Activated CD8-positive, alpha-beta memory T cell treated with anti-CD3 and anti-CD28 coated beads, Interleukin-2, amount 50 U/mL, for 4 hours (primary cell): ENCODE measurements at regions not wholly inside any gene's neighbourhood (a gene's known extent, or its start where the extent isn't known, plus 50 kb on each side); places are given as distances from the start of the nearest gene placed in this dataset.
A peak's percentile ranks its signal among the peaks of the same experiment; 100 is the strongest.

Experiments
- DNase-seq: peaks from one replicate; pipeline ENCODE4 v3.0.0-alpha.2; 2020

GRCh38 chr21:31564439-31564838, 95.1 kb upstream of the SOD1 start:
- no peak for DNase-seq

- no peak for DNase-seq
Observed at GRCh38 chr21:31560479-31560878, 99.0 kb upstream of the SOD1 start.

GRCh38 chr21:31559368-31560119, 99.9 kb upstream of the SOD1 start:
- DNase-seq = peak; percentile 92

- DNase-seq = peak; percentile 91
Observed at GRCh38 chr21:31558962-31559367, 100.5 kb upstream of the SOD1 start.

GRCh38 chr21:31558189-31558961, 101.1 kb upstream of the SOD1 start:
- peak; percentile 42 for DNase-seq

- peak; percentile 40 for DNase-seq
Observed at GRCh38 chr21:31557421-31558188, 101.9 kb upstream of the SOD1 start.

GRCh38 chr21:31556662-31557061, 102.8 kb upstream of the SOD1 start:
- no peak for DNase-seq

- DNase-seq = no peak
Observed at GRCh38 chr21:31555741-31556191, 103.7 kb upstream of the SOD1 start.

- DNase-seq = peak; percentile 32
Observed at GRCh38 chr21:31554511-31555022, 104.9 kb upstream of the SOD1 start.

- DNase-seq = no peak
Observed at GRCh38 chr21:31553926-31554325, 105.6 kb upstream of the SOD1 start.

GRCh38 chr21:31553461-31553860, 106.0 kb upstream of the SOD1 start:
- DNase-seq = no peak

- DNase-seq = no peak
Observed at GRCh38 chr21:31552826-31553225, 106.7 kb upstream of the SOD1 start.

GRCh38 chr21:31550070-31550469, 109.4 kb upstream of the SOD1 start:
- DNase-seq = no peak

- DNase-seq = no peak
Observed at GRCh38 chr21:31548688-31549087, 110.8 kb upstream of the SOD1 start.

- DNase-seq = no peak
Observed at GRCh38 chr21:31546443-31547170, 112.9 kb upstream of the SOD1 start.

- DNase-seq = no peak
Observed at GRCh38 chr21:31545036-31545435, 114.5 kb upstream of the SOD1 start.

- DNase-seq = no peak
Observed at GRCh38 chr21:31543191-31543590, 116.3 kb upstream of the SOD1 start.

GRCh38 chr21:31538816-31539215, 120.7 kb upstream of the SOD1 start:
- no peak for DNase-seq

- no peak for DNase-seq
Observed at GRCh38 chr21:31537872-31538576, 121.5 kb upstream of the SOD1 start.

- DNase-seq = no peak
Observed at GRCh38 chr21:31536138-31536537, 123.4 kb upstream of the SOD1 start.

GRCh38 chr21:31531967-31532366, 127.5 kb upstream of the SOD1 start:
- no peak for DNase-seq
